Ishikawa (cell line): ENCODE measurements at regions not wholly inside any gene's neighbourhood (a gene's known extent, or its start where the extent isn't known, plus 50 kb on each side); places are given as distances from the start of the nearest gene placed in this dataset.

Experiments used
- CEBPB ChIP-seq: IDR thresholded peaks from 2 replicates; pipeline ENCODE4 v1.6.1; 2012
- NFIC ChIP-seq: IDR thresholded peaks from 2 replicates; pipeline ENCODE4 v1.6.1; 2012
- RAD21 ChIP-seq: IDR thresholded peaks from 2 replicates; pipeline ENCODE4 v1.6.1; 2012; ENCODE audit warnings: low read depth
- TAF1 ChIP-seq: IDR thresholded peaks from 2 replicates; pipeline ENCODE4 v1.6.1; 2012; ENCODE audit warnings: low read depth, mild to moderate bottlenecking
- TCF12 ChIP-seq: IDR thresholded peaks from 2 replicates; pipeline ENCODE4 v1.6.1; 2012; ENCODE audit warnings: low read depth
- YY1 ChIP-seq: IDR thresholded peaks from 2 replicates; pipeline ENCODE4 v1.6.1; 2012; ENCODE audit warnings: low read depth
- TF ChIP-seq, protein P1 (sequence below): IDR thresholded peaks from 2 replicates; pipeline ENCODE4 v1.6.1; 2012
- TF ChIP-seq, protein P2 (sequence below): IDR thresholded peaks from 2 replicates; pipeline ENCODE4 v1.6.1; 2012; ENCODE audit warnings: low read depth, mild to moderate bottlenecking
- TF ChIP-seq, protein P3 (sequence below): IDR thresholded peaks from 2 replicates; pipeline ENCODE4 v1.6.1; 2012

DNA sequence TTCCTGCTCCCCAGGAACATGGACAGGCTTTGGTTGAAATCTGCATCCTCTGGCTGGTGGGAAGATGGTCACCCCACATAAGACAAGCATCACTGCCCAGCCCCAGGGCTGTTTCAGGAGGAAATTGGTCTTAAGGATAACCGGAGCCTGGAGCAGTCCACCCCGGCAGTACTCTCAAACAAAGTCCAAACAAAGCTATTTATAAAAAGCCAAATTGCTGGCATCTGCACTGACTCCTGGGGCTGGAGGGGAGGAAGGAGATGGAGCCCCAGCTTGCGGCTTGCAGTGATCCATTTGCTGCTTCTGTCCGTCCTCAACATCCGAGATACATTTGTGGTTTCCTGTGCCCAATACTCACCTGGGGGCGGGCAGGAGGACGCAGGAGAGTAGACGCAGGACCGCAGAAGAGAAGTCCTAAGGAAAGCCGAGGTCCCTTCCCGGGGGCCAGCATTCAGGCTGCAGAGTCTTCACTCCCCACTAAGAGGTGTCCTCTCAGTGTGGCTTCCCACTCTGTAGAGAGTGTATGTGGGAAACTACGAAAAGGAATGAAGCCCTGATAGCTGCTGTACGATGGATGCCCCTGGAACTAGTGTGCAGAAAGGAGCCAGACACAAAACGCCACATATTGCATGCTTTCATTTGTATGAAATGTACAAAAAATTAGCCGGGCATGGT, 107.3 kb upstream of the FGF3 start:
- no peak for TF ChIP-seq RAD21
- TF ChIP-seq CEBPB, result no peak
- TF ChIP-seq TAF1, result no peak
- TF ChIP-seq, protein P1, sequence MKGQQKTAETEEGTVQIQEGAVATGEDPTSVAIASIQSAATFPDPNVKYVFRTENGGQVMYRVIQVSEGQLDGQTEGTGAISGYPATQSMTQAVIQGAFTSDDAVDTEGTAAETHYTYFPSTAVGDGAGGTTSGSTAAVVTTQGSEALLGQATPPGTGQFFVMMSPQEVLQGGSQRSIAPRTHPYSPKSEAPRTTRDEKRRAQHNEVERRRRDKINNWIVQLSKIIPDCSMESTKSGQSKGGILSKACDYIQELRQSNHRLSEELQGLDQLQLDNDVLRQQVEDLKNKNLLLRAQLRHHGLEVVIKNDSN, result no peak
- TF ChIP-seq, protein P2, sequence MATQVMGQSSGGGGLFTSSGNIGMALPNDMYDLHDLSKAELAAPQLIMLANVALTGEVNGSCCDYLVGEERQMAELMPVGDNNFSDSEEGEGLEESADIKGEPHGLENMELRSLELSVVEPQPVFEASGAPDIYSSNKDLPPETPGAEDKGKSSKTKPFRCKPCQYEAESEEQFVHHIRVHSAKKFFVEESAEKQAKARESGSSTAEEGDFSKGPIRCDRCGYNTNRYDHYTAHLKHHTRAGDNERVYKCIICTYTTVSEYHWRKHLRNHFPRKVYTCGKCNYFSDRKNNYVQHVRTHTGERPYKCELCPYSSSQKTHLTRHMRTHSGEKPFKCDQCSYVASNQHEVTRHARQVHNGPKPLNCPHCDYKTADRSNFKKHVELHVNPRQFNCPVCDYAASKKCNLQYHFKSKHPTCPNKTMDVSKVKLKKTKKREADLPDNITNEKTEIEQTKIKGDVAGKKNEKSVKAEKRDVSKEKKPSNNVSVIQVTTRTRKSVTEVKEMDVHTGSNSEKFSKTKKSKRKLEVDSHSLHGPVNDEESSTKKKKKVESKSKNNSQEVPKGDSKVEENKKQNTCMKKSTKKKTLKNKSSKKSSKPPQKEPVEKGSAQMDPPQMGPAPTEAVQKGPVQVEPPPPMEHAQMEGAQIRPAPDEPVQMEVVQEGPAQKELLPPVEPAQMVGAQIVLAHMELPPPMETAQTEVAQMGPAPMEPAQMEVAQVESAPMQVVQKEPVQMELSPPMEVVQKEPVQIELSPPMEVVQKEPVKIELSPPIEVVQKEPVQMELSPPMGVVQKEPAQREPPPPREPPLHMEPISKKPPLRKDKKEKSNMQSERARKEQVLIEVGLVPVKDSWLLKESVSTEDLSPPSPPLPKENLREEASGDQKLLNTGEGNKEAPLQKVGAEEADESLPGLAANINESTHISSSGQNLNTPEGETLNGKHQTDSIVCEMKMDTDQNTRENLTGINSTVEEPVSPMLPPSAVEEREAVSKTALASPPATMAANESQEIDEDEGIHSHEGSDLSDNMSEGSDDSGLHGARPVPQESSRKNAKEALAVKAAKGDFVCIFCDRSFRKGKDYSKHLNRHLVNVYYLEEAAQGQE, result no peak
- TF ChIP-seq, protein P3, sequence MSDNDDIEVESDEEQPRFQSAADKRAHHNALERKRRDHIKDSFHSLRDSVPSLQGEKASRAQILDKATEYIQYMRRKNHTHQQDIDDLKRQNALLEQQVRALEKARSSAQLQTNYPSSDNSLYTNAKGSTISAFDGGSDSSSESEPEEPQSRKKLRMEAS, result no peak
- no peak for TF ChIP-seq TCF12
- TF ChIP-seq YY1, result no peak
- no peak for TF ChIP-seq NFIC
